Caco-2 (cell line): ENCODE measurements at regions not wholly inside any gene's neighbourhood (a gene's known extent, or its start where the extent isn't known, plus 50 kb on each side); places are given as distances from the start of the nearest gene placed in this dataset.

ENCODE experiments used
- BruUV-seq: library from RNA; stranded (reverse); fragments of 400-500 nt; replicated peaks from 2 replicates; lab custom pipeline; 2021; lab: Mats Ljungman, UMichigan
- CTCF ChIA-PET: fragments of 300-600 bp; sonication (Branson Sonifier 250); formaldehyde crosslinking; loops from one replicate; lab custom pipeline; 2022; ENCODE audit warnings: antibody characterized with exemption; lab: Charles Lee
- POLR2A ChIA-PET: fragments of 300-600 bp; sonication (Branson Sonifier 250); formaldehyde crosslinking; loops from one replicate; lab custom pipeline; 2022; ENCODE audit warnings: antibody characterized with exemption; lab: Charles Lee
- DNase-seq, 2 experiments: peaks; one replicate each; pipeline versions ENCODE4 v3.0.0 to v3.0.0-alpha.2; 2020 to 2022
- H3K27me3 ChIP-seq: replicated peaks from 2 replicates; pipeline ENCODE4 v1.6.0; 2011; ENCODE audit warnings: low read length; ENCODE audit not compliant: control insufficient read depth, insufficient read depth
- H3K36me3 ChIP-seq: 2 replicates; pipeline ENCODE4 v1.5.1; 2011; ENCODE audit warnings: low read length; ENCODE audit not compliant: control insufficient read depth, insufficient read depth
- H3K4me1 ChIP-seq: fragments of 250-450 bp; sonication (Bioruptor Pico); 2 replicates; pipeline ENCODE4 v1.5.1; 2020; ENCODE audit warnings: mild to moderate bottlenecking
- H3K4me3 ChIP-seq: 2 replicates; pipeline ENCODE4 v1.5.1; 2011; ENCODE audit warnings: low read depth, mild to moderate bottlenecking, control low read depth, low read length
- H3K9me3 ChIP-seq: fragments of 250-450 bp; sonication (Bioruptor Pico); 2 replicates; pipeline ENCODE4 v1.5.1; 2020; ENCODE audit warnings: mild to moderate bottlenecking, moderate library complexity
- H3K27ac Mint-ChIP-seq: one replicate; pipeline ENCODE4 v1.8.0; 2022; ENCODE audit warnings: mixed read lengths; ENCODE audit not compliant: unreplicated experiment
- H3K27me3 Mint-ChIP-seq: one replicate; pipeline ENCODE4 v1.8.0; 2022; ENCODE audit warnings: mixed read lengths; ENCODE audit not compliant: insufficient read depth, unreplicated experiment
- H3K36me3 Mint-ChIP-seq: one replicate; pipeline ENCODE4 v1.8.0; 2022; ENCODE audit warnings: mild to moderate bottlenecking, mixed read lengths; ENCODE audit not compliant: insufficient read depth, unreplicated experiment
- H3K4me1 Mint-ChIP-seq: one replicate; pipeline ENCODE4 v1.8.0; 2022; ENCODE audit warnings: low read depth, mixed read lengths; ENCODE audit not compliant: unreplicated experiment
- H3K4me3 Mint-ChIP-seq: one replicate; pipeline ENCODE4 v1.8.0; 2022; ENCODE audit warnings: mild to moderate bottlenecking, moderate library complexity, mixed read lengths; ENCODE audit not compliant: unreplicated experiment
- H3K9me3 Mint-ChIP-seq: one replicate; pipeline ENCODE4 v1.8.0; 2022; ENCODE audit warnings: mixed read lengths; ENCODE audit not compliant: unreplicated experiment
- CTCF ChIP-seq, 2 experiments: fragments of 200-600 bp in 1 of 2; IDR thresholded peaks; 1 replicate in 1 of 2; 2 replicates in 1 of 2; pipeline versions ENCODE4 v1.5.1 to v1.8.0; 2011 to 2022; ENCODE audit warnings: antibody characterized with exemption in 1 of 2, control low read depth in 1 of 2, inconsistent platforms in 1 of 2, low read depth in 1 of 2, low read length in 1 of 2, mild to moderate bottlenecking in 1 of 2, moderate library complexity in 1 of 2; ENCODE audit not compliant: insufficient read depth in 1 of 2, severe bottlenecking in 1 of 2, unreplicated experiment in 1 of 2
- intact Hi-C: fragments of 100-400 bp; cut with micrococcal nuclease; formaldehyde crosslinking; loops from one replicate; pipeline ENCODE4 v1.10.0; 2022; ENCODE audit not compliant: unreplicated experiment

- no TSS peak for BruUV-seq
- CTCF ChIA-PET = no interaction called here
- Mint-ChIP-seq H3K36me3 (no peaks in the 10 kb centered on the region), H3K4me3 (no peak overlapping the region), H3K27ac (no peak overlapping the region), H3K4me1 (no peaks in the 10 kb centered on the region), H3K27me3 (peaks cover 24% of the 10 kb centered on the region), H3K9me3 (peaks cover 6% of the 10 kb centered on the region)
- no peak for TF ChIP-seq CTCF (IDR thresholded peaks at IDR 0.05; ENCODE audit: insufficient read depth in 1 of 2, low read depth in 1 of 2, low read length in 1 of 2, severe bottlenecking in 1 of 2, unreplicated experiment in 1 of 2)
- POLR2A ChIA-PET = no interaction called here
- H3K36me3 ChIP-seq = no peaks in the 10 kb centered on the region
- H3K9me3 ChIP-seq = no peaks in the 10 kb centered on the region
- no peaks in the 10 kb centered on the region for H3K4me1 ChIP-seq
- no peaks in the 10 kb centered on the region for H3K27me3 ChIP-seq
- no peak for DNase-seq
- no peak overlapping the region for H3K4me3 ChIP-seq
- intact Hi-C loops = no loop called here
Measured at GRCh38 chr11:112410325-112410724, 149.7 kb upstream of the PLET1 start.

- Histone ChIP-seq H3K36me3 (no peaks in the 10 kb centered on the region), H3K9me3 (no peaks in the 10 kb centered on the region), H3K4me1 (no peaks in the 10 kb centered on the region), H3K27me3 (no peaks in the 10 kb centered on the region), H3K4me3 (no peak overlapping the region)
- DNase-seq = no peak
- POLR2A ChIA-PET = no interaction called here
- H3K36me3 Mint-ChIP-seq = no peaks in the 10 kb centered on the region
- peaks cover 31% of the 10 kb centered on the region for H3K27me3 Mint-ChIP-seq
- TF ChIP-seq CTCF (IDR thresholded peaks at IDR 0.05; ENCODE audit: insufficient read depth in 1 of 2, low read depth in 1 of 2, low read length in 1 of 2, severe bottlenecking in 1 of 2, unreplicated experiment in 1 of 2) = no peak
- H3K4me1 Mint-ChIP-seq = no peaks in the 10 kb centered on the region
- peaks cover 6% of the 10 kb centered on the region for H3K9me3 Mint-ChIP-seq
- no peak overlapping the region for H3K4me3 Mint-ChIP-seq
- H3K27ac Mint-ChIP-seq = no peak overlapping the region
- intact Hi-C loops = no loop called here
- BruUV-seq = no TSS peak
- CTCF ChIA-PET = no interaction called here
Measured at GRCh38 chr11:112412383-112412782, 151.7 kb upstream of the PLET1 start.

GRCh38 chr11:112417339-112417738 is 156.7 kb upstream of the PLET1 start:
- Histone ChIP-seq H3K36me3 (no peaks in the 10 kb centered on the region), H3K27me3 (no peaks in the 10 kb centered on the region), H3K4me1 (no peaks in the 10 kb centered on the region), H3K9me3 (no peaks in the 10 kb centered on the region), H3K4me3 (no peak overlapping the region)
- Mint-ChIP-seq H3K36me3 (no peaks in the 10 kb centered on the region), H3K4me3 (no peak overlapping the region), H3K27me3 (peaks cover 24% of the 10 kb centered on the region), H3K27ac (no peak overlapping the region), H3K9me3 (no peaks in the 10 kb centered on the region), H3K4me1 (no peaks in the 10 kb centered on the region)
- POLR2A ChIA-PET = no interaction called here
- no TSS peak for BruUV-seq
- DNase-seq = no peak
- intact Hi-C loops = no loop called here
- CTCF ChIA-PET = no interaction called here
- no peak for TF ChIP-seq CTCF (IDR thresholded peaks at IDR 0.05; ENCODE audit: insufficient read depth in 1 of 2, low read depth in 1 of 2, low read length in 1 of 2, severe bottlenecking in 1 of 2, unreplicated experiment in 1 of 2)
